Uterus (tissue), 2 donors: ENCODE measurements at regions not wholly inside any gene's neighbourhood (a gene's known extent, or its start where the extent isn't known, plus 50 kb on each side); places are given as distances from the start of the nearest gene placed in this dataset.

Experiments used
- CTCF ChIP-seq, 4 experiments: fragments of 200-600 bp in 2 of 4; fragments of 450-650 bp in 2 of 4; sonication (generic) in 2 of 4; IDR thresholded peaks; one replicate each; pipeline ENCODE4 v1.5.1; 2016 to 2019; ENCODE audit warnings: antibody characterized with exemption in 4 of 4, mild to moderate bottlenecking in 2 of 4, moderate library complexity in 1 of 4
- POLR2A ChIP-seq, 2 donors: fragments of 450-650 bp; IDR thresholded peaks; one replicate each; pipeline ENCODE4 v1.6.1; 2016; ENCODE audit warnings: antibody characterized with exemption in 2 of 2, mild to moderate bottlenecking in 1 of 2, moderate library complexity in 1 of 2

GRCh38 chr2:117587310-117587709 is 227.2 kb upstream of the DDX18 start:
- TF ChIP-seq POLR2A (IDR thresholded peaks at IDR 0.05): no peak
- TF ChIP-seq CTCF (IDR thresholded peaks at IDR 0.05): no peak
